Activated CD4-positive, alpha-beta T cell treated with anti-CD3 and anti-CD28 coated beads for 36 hours (primary cell): ENCODE measurements at regions not wholly inside any gene's neighbourhood (a gene's known extent, or its start where the extent isn't known, plus 50 kb on each side); places are given as distances from the start of the nearest gene placed in this dataset.

Source experiments
- ATAC-seq: fragments of 200-7000 bp; cut with Tn5 transposase; one replicate; pipeline ENCODE4 v1.10.0; 2021; ENCODE audit warnings: mild to moderate bottlenecking, moderate library complexity
- CTCF ChIA-PET: fragments of 350-600 bp; sonication (Branson Sonifier 250); formaldehyde crosslinking; loops from one replicate; lab custom pipeline; 2021; ENCODE audit warnings: antibody characterized with exemption; lab: Charles Lee
- POLR2A ChIA-PET: fragments of 350-600 bp; sonication (Branson Sonifier 250); formaldehyde crosslinking; loops from one replicate; lab custom pipeline; 2021; ENCODE audit warnings: antibody characterized with exemption, inconsistent platforms; lab: Charles Lee
- DNase-seq: peaks from one replicate; pipeline ENCODE4 v3.0.0-alpha.2; 2020
- H3K27ac Mint-ChIP-seq: one replicate; pipeline ENCODE4 v1.8.0; 2021; ENCODE audit warnings: mixed read lengths
- H3K27me3 Mint-ChIP-seq: one replicate; pipeline ENCODE4 v1.8.0; 2021; ENCODE audit warnings: mixed read lengths
- H3K36me3 Mint-ChIP-seq: one replicate; pipeline ENCODE4 v1.8.0; 2021; ENCODE audit warnings: low read depth, mixed read lengths
- H3K4me1 Mint-ChIP-seq: one replicate; pipeline ENCODE4 v1.8.0; 2021; ENCODE audit warnings: mixed read lengths
- H3K4me3 Mint-ChIP-seq: one replicate; pipeline ENCODE4 v1.8.0; 2021; ENCODE audit warnings: mild to moderate bottlenecking, moderate library complexity, mixed read lengths
- H3K9me3 Mint-ChIP-seq: one replicate; pipeline ENCODE4 v1.8.0; 2021; ENCODE audit warnings: low read depth, mixed read lengths
- intact Hi-C, 2 experiments: fragments of 100-400 bp; cut with DNase I in 1 of 2; cut with micrococcal nuclease in 1 of 2; formaldehyde crosslinking; loops; one replicate each; pipeline versions ENCODE4 v1.14.2 to v1.15.1; 2022 to 2024; cut with DNase I, micrococcal nuclease

- intact Hi-C loops = no loop called here
- no peaks in the 10 kb centered on the region for H3K36me3 Mint-ChIP-seq
- no peak for ATAC-seq
- POLR2A ChIA-PET = no interaction called here
- no peaks in the 10 kb centered on the region for H3K4me1 Mint-ChIP-seq
- no peaks in the 10 kb centered on the region for H3K27me3 Mint-ChIP-seq
- DNase-seq = no peak
- H3K4me3 Mint-ChIP-seq = no peak overlapping the region
- H3K27ac Mint-ChIP-seq = no peak overlapping the region
- H3K9me3 Mint-ChIP-seq = no peaks in the 10 kb centered on the region
- CTCF ChIA-PET = no interaction called here
Measured at GRCh38 chr2:194151231-194151630, 1505.8 kb upstream of the SLC39A10 start.

- no peak for DNase-seq
- no peaks in the 10 kb centered on the region for H3K36me3 Mint-ChIP-seq
- no peak for ATAC-seq
- CTCF ChIA-PET = no interaction called here
- POLR2A ChIA-PET = no interaction called here
- no peak overlapping the region for H3K4me3 Mint-ChIP-seq
- H3K27ac Mint-ChIP-seq = no peak overlapping the region
- H3K4me1 Mint-ChIP-seq = no peaks in the 10 kb centered on the region
- H3K9me3 Mint-ChIP-seq = peaks cover 4% of the 10 kb centered on the region
- peaks cover 5% of the 10 kb centered on the region for H3K27me3 Mint-ChIP-seq
- intact Hi-C loops = no loop called here
Measured at GRCh38 chr2:194135463-194135862, 1521.6 kb upstream of the SLC39A10 start.

GRCh38 chr2:194128810-194129209 lies 1528.2 kb upstream of the SLC39A10 start:
- H3K27ac Mint-ChIP-seq = no peak overlapping the region
- DNase-seq (no peak), ATAC-seq (no peak)
- ChIA-PET POLR2A (no interaction called here), CTCF (no interaction called here)
- no peaks in the 10 kb centered on the region for H3K4me1 Mint-ChIP-seq
- H3K27me3 Mint-ChIP-seq = no peaks in the 10 kb centered on the region
- H3K36me3 Mint-ChIP-seq = no peaks in the 10 kb centered on the region
- intact Hi-C loops = no loop called here
- peaks cover 3% of the 10 kb centered on the region for H3K9me3 Mint-ChIP-seq
- H3K4me3 Mint-ChIP-seq = no peak overlapping the region

DNA sequence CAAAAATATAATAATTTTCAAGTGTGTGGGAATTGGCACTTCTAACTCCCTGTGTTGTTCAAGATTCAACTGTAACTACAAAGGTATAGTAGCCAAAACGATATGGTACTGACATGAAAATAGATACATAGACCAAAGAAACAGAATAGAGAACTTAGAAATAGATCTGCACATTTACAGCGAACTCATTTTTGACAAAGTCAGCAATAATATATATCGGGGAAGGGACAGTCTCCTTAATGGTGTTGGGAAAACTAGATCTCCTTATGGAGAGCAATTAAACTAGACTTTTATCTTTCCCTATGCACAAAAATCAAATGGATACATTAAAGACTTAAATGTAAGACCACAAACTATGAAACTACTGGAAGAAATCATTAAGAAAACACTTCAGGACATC lies 1530.6 kb upstream of the SLC39A10 start:
- ChIA-PET POLR2A (no interaction called here), CTCF (no interaction called here)
- ATAC-seq (no peak), DNase-seq (no peak)
- Mint-ChIP-seq H3K4me3 (no peak overlapping the region), H3K27ac (no peak overlapping the region), H3K36me3 (no peaks in the 10 kb centered on the region), H3K4me1 (no peaks in the 10 kb centered on the region), H3K27me3 (no peaks in the 10 kb centered on the region), H3K9me3 (peaks cover 3% of the 10 kb centered on the region)
- intact Hi-C loops = no loop called here

GRCh38 chr2:194116861-194117260 lies 1540.2 kb upstream of the SLC39A10 start:
- no peak for ATAC-seq
- Mint-ChIP-seq H3K27me3 (peaks cover 2% of the 10 kb centered on the region), H3K9me3 (no peaks in the 10 kb centered on the region), H3K27ac (no peak overlapping the region), H3K4me3 (no peak overlapping the region), H3K4me1 (no peaks in the 10 kb centered on the region), H3K36me3 (no peaks in the 10 kb centered on the region)
- intact Hi-C loops = no loop called here
- ChIA-PET CTCF (no interaction called here), POLR2A (no interaction called here)
- DNase-seq = no peak

DNA sequence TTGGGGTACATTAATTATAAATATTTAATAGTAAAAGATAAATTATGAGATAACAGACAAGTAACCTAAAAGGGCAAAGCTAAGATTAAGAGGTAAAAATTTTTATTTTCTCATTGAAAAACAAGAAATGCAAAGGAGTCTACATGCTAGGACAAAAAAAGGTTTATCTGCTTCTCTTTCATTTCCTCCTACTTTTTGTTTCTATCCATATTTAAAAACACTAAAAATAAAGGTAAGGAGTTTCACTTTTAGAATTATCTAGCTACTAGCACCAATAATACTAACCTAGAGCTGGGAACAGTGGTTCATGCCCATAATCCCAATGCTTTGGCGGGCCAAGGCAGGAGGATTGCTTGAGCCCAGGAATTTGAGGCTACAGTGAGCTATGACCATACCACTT lies 1551.7 kb upstream of the SLC39A10 start:
- intact Hi-C loops = no loop called here
- DNase-seq (no peak), ATAC-seq (no peak)
- Mint-ChIP-seq H3K27me3 (no peaks in the 10 kb centered on the region), H3K4me3 (no peak overlapping the region), H3K27ac (no peak overlapping the region), H3K4me1 (no peaks in the 10 kb centered on the region), H3K36me3 (no peaks in the 10 kb centered on the region), H3K9me3 (no peaks in the 10 kb centered on the region)
- ChIA-PET CTCF (no interaction called here), POLR2A (no interaction called here)

DNA sequence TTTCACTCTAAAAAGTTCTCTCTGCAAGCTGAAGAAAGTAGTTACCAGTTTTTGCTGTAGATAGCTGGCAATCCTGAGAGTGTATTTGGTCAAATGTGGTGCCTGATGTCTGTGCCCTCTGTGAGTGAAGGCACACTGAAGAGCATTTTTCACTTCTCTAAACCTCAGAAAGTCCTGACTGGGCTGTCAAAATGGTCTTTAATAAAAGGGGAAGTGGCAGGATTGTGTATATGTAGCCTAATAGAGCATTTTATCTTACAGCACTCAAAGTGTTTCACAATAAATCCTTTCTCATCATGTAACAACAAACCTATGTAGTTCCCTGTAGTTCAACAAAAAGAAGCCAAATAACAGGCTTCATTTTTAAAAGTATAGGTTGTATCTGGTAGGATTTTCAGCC lies 1552.3 kb upstream of the SLC39A10 start:
- Mint-ChIP-seq H3K27me3 (no peaks in the 10 kb centered on the region), H3K27ac (no peak overlapping the region), H3K4me3 (no peak overlapping the region), H3K4me1 (no peaks in the 10 kb centered on the region), H3K36me3 (no peaks in the 10 kb centered on the region), H3K9me3 (no peaks in the 10 kb centered on the region)
- ChIA-PET CTCF (no interaction called here), POLR2A (no interaction called here)
- intact Hi-C loops = no loop called here
- ATAC-seq (no peak), DNase-seq (no peak)

DNA sequence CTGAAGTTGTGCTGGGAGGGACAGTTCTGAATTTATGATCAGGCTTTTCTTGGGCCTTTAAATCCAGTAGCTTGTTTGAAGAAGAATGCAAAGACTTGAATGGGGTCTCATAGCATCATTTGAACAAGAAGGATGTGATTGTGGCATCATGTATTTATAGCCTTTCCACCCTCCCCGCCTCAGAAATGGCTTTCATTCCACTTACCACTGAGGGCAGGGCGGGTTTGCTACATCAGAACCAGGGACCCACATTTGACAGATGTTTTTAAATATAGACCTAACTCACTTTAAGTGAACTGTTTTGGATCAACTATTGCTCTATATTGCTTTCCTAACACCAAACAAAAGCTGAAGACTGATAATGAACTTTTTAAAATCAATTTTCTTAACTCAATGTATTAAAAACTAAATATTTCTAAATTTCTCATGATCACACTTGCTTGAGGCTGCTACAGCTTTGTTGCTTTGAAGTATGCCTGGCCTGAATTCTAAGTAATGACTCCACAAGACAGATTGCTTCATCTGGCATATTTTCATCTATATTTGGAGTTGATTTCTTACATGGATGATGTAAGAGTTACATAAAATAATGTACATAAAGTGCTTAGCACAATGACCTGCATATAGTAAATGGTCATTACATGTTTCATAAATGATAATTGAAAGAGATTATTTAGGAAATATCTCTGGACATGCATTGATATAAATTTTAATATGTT lies 1552.9 kb upstream of the SLC39A10 start:
- Mint-ChIP-seq H3K27me3 (no peaks in the 10 kb centered on the region), H3K4me1 (no peaks in the 10 kb centered on the region), H3K4me3 (no peak overlapping the region), H3K36me3 (no peaks in the 10 kb centered on the region), H3K9me3 (no peaks in the 10 kb centered on the region), H3K27ac (no peak overlapping the region)
- intact Hi-C loops = no loop called here
- CTCF ChIA-PET = no interaction called here
- no peak for ATAC-seq
- POLR2A ChIA-PET = no interaction called here
- DNase-seq = no peak

DNA sequence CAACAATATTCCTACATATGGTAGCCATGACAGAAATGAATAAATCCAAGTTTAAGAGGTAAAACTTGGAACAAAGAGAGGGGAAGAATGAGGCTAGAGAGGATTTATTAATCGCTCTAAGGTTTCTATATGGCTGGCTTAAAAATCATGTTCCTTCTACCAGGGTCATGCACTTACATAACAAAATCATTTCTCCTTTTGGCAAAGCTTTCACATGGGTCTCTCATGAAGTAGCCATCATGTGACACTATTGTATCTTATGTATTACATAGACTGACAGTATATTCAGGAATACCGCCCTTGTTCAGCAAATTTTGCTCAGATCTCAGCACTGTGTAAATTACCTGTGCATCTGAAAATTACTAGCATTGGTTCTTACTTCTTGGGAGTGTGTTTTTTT lies 1554.5 kb upstream of the SLC39A10 start:
- intact Hi-C loops = no loop called here
- ChIA-PET CTCF (no interaction called here), POLR2A (no interaction called here)
- Mint-ChIP-seq H3K9me3 (no peaks in the 10 kb centered on the region), H3K4me1 (no peaks in the 10 kb centered on the region), H3K4me3 (no peak overlapping the region), H3K27ac (no peak overlapping the region), H3K27me3 (no peaks in the 10 kb centered on the region), H3K36me3 (no peaks in the 10 kb centered on the region)
- ATAC-seq (no peak), DNase-seq (no peak)

- ChIA-PET CTCF (no interaction called here), POLR2A (no interaction called here)
- no peak overlapping the region for H3K27ac Mint-ChIP-seq
- intact Hi-C loops = no loop called here
- H3K36me3 Mint-ChIP-seq = no peaks in the 10 kb centered on the region
- ATAC-seq (no peak), DNase-seq (no peak)
- no peak overlapping the region for H3K4me3 Mint-ChIP-seq
- no peaks in the 10 kb centered on the region for H3K9me3 Mint-ChIP-seq
- H3K27me3 Mint-ChIP-seq = no peaks in the 10 kb centered on the region
- no peaks in the 10 kb centered on the region for H3K4me1 Mint-ChIP-seq
Measured at GRCh38 chr2:194100201-194100600, 1556.8 kb upstream of the SLC39A10 start.

GRCh38 chr2:194096402-194096801 lies 1560.6 kb upstream of the SLC39A10 start:
- Mint-ChIP-seq H3K27ac (no peak overlapping the region), H3K9me3 (no peaks in the 10 kb centered on the region), H3K36me3 (no peaks in the 10 kb centered on the region), H3K4me3 (no peak overlapping the region), H3K27me3 (no peaks in the 10 kb centered on the region), H3K4me1 (no peaks in the 10 kb centered on the region)
- intact Hi-C loops = no loop called here
- ATAC-seq (no peak), DNase-seq (no peak)
- ChIA-PET CTCF (no interaction called here), POLR2A (no interaction called here)

- Mint-ChIP-seq H3K27ac (no peak overlapping the region), H3K4me3 (no peak overlapping the region), H3K4me1 (no peaks in the 10 kb centered on the region), H3K27me3 (no peaks in the 10 kb centered on the region), H3K9me3 (no peaks in the 10 kb centered on the region), H3K36me3 (no peaks in the 10 kb centered on the region)
- CTCF ChIA-PET = no interaction called here
- POLR2A ChIA-PET = no interaction called here
- intact Hi-C loops = no loop called here
- ATAC-seq (no peak), DNase-seq (no peak)
Measured at GRCh38 chr2:194095359-194095758, 1561.7 kb upstream of the SLC39A10 start.
